CD4-positive, alpha-beta T cell (primary cell): ENCODE measurements at regions not wholly inside any gene's neighbourhood (a gene's known extent, or its start where the extent isn't known, plus 50 kb on each side); places are given as distances from the start of the nearest gene placed in this dataset.
"Not testable (repeated sequence)": the region's sequence is repeated elsewhere in the genome, so short reads cannot be mapped to it uniquely, and the experiment has no call there.

Experiments used
- ATAC-seq: fragments of 200-7000 bp; cut with Tn5 transposase; one replicate; pipeline ENCODE4 v1.10.0; 2022; ENCODE audit warnings: mild to moderate bottlenecking; ENCODE audit not compliant: poor library complexity
- CTCF ChIA-PET: fragments of 350-600 bp; sonication (Branson Sonifier 250); formaldehyde crosslinking; loops from one replicate; lab custom pipeline; 2021; ENCODE audit warnings: antibody characterized with exemption, inconsistent platforms; lab: Charles Lee
- POLR2A ChIA-PET: fragments of 350-600 bp; sonication (Branson Sonifier 250); formaldehyde crosslinking; loops from one replicate; lab custom pipeline; 2021; ENCODE audit warnings: antibody characterized with exemption, inconsistent platforms; lab: Charles Lee
- DNase-seq, 14 experiments: peaks; one replicate each; pipeline ENCODE4 v3.0.0-alpha.2; 2013 to 2020; ENCODE audit warnings: mixed read lengths in 2 of 14
- H3K27ac ChIP-seq, 2 donors: one replicate each; pipeline versions ENCODE4 v1.5.1 to v1.7.0; 2013; ENCODE audit warnings: low read length in 2 of 2, low read depth in 1 of 2, mild to moderate bottlenecking in 1 of 2
- H3K27me3 ChIP-seq, 2 experiments: 1 replicate in 1 of 2; 2 replicates in 1 of 2; pipeline versions ENCODE4 v1.6.1 to v1.7.0; 2013; ENCODE audit warnings: low read length in 2 of 2, control low read depth in 1 of 2, mild to moderate bottlenecking in 1 of 2, moderate library complexity in 1 of 2; ENCODE audit not compliant: insufficient read depth in 2 of 2, control insufficient read depth in 1 of 2
- H3K36me3 ChIP-seq: one replicate; pipeline ENCODE4 v1.6.1; 2013; ENCODE audit warnings: low read length, control low read depth; ENCODE audit not compliant: insufficient read depth
- H3K4me1 ChIP-seq: one replicate; pipeline ENCODE4 v1.6.1; 2013; ENCODE audit warnings: low read length, control low read depth; ENCODE audit not compliant: insufficient read depth
- H3K4me3 ChIP-seq: one replicate; pipeline ENCODE4 v1.5.1; 2013; ENCODE audit warnings: mild to moderate bottlenecking, low read length, moderate library complexity
- H3K9me3 ChIP-seq, 2 experiments: 1 replicate in 1 of 2; 2 replicates in 1 of 2; pipeline versions ENCODE4 v1.6.1 to v1.7.0; 2013; ENCODE audit warnings: low read length in 2 of 2, mild to moderate bottlenecking in 2 of 2, control low read depth in 1 of 2, moderate library complexity in 1 of 2; ENCODE audit not compliant: control insufficient read depth in 1 of 2, insufficient read depth in 1 of 2
- H3K27ac Mint-ChIP-seq: one replicate; pipeline ENCODE4 v1.8.0; 2020; ENCODE audit warnings: mixed read lengths
- H3K27me3 Mint-ChIP-seq: one replicate; pipeline ENCODE4 v1.8.0; 2021; ENCODE audit warnings: mixed read lengths
- H3K36me3 Mint-ChIP-seq: one replicate; pipeline ENCODE4 v1.8.0; 2021; ENCODE audit warnings: low read depth, mixed read lengths
- H3K4me1 Mint-ChIP-seq: one replicate; pipeline ENCODE4 v1.8.0; 2021; ENCODE audit warnings: low read depth, mixed read lengths
- H3K4me3 Mint-ChIP-seq: one replicate; pipeline ENCODE4 v1.8.0; 2020; ENCODE audit warnings: mild to moderate bottlenecking, mixed read lengths
- H3K9me3 Mint-ChIP-seq: one replicate; pipeline ENCODE4 v1.8.0; 2020; ENCODE audit warnings: mixed read lengths
- CTCF ChIP-seq: fragments of 200-600 bp; IDR thresholded peaks from one replicate; pipeline ENCODE4 v1.8.0; 2022; ENCODE audit warnings: antibody characterized with exemption, mild to moderate bottlenecking
- intact Hi-C, 2 experiments: fragments of 100-400 bp; cut with DNase I in 1 of 2; cut with micrococcal nuclease in 1 of 2; formaldehyde crosslinking; loops; one replicate each; pipeline versions ENCODE4 v1.15.1 to v1.9.0; 2023 to 2025; cut with DNase I, micrococcal nuclease

GRCh38 chr15:77863491-77864105 is 213.9 kb downstream of the TBC1D2B start:
- ChIA-PET POLR2A (no interaction called here), CTCF (no interaction called here)
- Histone ChIP-seq H3K9me3 (no peaks in the 10 kb centered on the region), H3K27ac (no peak overlapping the region), H3K4me3 (no peak overlapping the region), H3K27me3 (no peaks in the 10 kb centered on the region), H3K4me1 (no peaks in the 10 kb centered on the region), H3K36me3 (no peaks in the 10 kb centered on the region)
- H3K4me3 Mint-ChIP-seq = no peak overlapping the region
- H3K9me3 Mint-ChIP-seq = no peaks in the 10 kb centered on the region
- H3K27ac Mint-ChIP-seq = no peak overlapping the region
- H3K4me1 Mint-ChIP-seq = no peaks in the 10 kb centered on the region
- intact Hi-C loops = no loop called here
- ATAC-seq (no peak), DNase-seq (no peak)
- TF ChIP-seq CTCF = no peak
- no peaks in the 10 kb centered on the region for H3K27me3 Mint-ChIP-seq
- no peaks in the 10 kb centered on the region for H3K36me3 Mint-ChIP-seq

- no peak overlapping the region for H3K27ac ChIP-seq
- H3K4me1 ChIP-seq = no peaks in the 10 kb centered on the region
- ChIA-PET POLR2A (no interaction called here), CTCF (no interaction called here)
- no peaks in the 10 kb centered on the region for H3K36me3 ChIP-seq
- H3K27me3 ChIP-seq = no peaks in the 10 kb centered on the region
- Mint-ChIP-seq H3K27ac (no peak overlapping the region), H3K9me3 (no peaks in the 10 kb centered on the region), H3K4me1 (no peaks in the 10 kb centered on the region), H3K36me3 (no peaks in the 10 kb centered on the region), H3K4me3 (no peak overlapping the region), H3K27me3 (no peaks in the 10 kb centered on the region)
- no peak for DNase-seq
- no peaks in the 10 kb centered on the region for H3K9me3 ChIP-seq
- TF ChIP-seq CTCF = no peak
- ATAC-seq = no peak
- intact Hi-C loops = no loop called here
- H3K4me3 ChIP-seq = no peak overlapping the region
Measured at GRCh38 chr15:77862651-77863104, 214.8 kb downstream of the TBC1D2B start.

GRCh38 chr15:77861997-77862635 is 215.4 kb downstream of the TBC1D2B start:
- CTCF ChIA-PET, H3K27me3 ChIP-seq, ATAC-seq, H3K27me3 Mint-ChIP-seq, H3K9me3 ChIP-seq, H3K4me3 ChIP-seq, intact Hi-C loops, POLR2A ChIA-PET, H3K4me3 Mint-ChIP-seq, DNase-seq, H3K27ac ChIP-seq, H3K27ac Mint-ChIP-seq, H3K4me1 Mint-ChIP-seq, H3K36me3 ChIP-seq, H3K36me3 Mint-ChIP-seq, H3K4me1 ChIP-seq, H3K9me3 Mint-ChIP-seq: not testable (repeated sequence)
